ENCODE measurements at regions not wholly inside any gene's neighbourhood (a gene's known extent, or its start where the extent isn't known, plus 50 kb on each side); places are given as distances from the start of the nearest gene placed in this dataset.
"Not testable (repeated sequence)": the region's sequence is repeated elsewhere in the genome, so short reads cannot be mapped to it uniquely, and the experiment has no call there.

GRCh38 chr6:1472643-1473042 is 83.3 kb downstream of the FOXF2 start:
- Histone ChIP-seq H3K27me3 (replicated peaks; ENCODE audit: control insufficient read depth, insufficient read depth, low read length) (no peaks in the 10 kb centered on the region), H3K4me3 (replicated peaks; ENCODE audit: low read depth, low read length) (no peak overlapping the region), H3K36me3 (ENCODE audit: control insufficient read depth, insufficient read depth, low read length) (no peaks in the 10 kb centered on the region)
- no peak for DNase-seq (ENCODE audit: extremely low read depth, insufficient read length)
- TF ChIP-seq, protein P1, sequence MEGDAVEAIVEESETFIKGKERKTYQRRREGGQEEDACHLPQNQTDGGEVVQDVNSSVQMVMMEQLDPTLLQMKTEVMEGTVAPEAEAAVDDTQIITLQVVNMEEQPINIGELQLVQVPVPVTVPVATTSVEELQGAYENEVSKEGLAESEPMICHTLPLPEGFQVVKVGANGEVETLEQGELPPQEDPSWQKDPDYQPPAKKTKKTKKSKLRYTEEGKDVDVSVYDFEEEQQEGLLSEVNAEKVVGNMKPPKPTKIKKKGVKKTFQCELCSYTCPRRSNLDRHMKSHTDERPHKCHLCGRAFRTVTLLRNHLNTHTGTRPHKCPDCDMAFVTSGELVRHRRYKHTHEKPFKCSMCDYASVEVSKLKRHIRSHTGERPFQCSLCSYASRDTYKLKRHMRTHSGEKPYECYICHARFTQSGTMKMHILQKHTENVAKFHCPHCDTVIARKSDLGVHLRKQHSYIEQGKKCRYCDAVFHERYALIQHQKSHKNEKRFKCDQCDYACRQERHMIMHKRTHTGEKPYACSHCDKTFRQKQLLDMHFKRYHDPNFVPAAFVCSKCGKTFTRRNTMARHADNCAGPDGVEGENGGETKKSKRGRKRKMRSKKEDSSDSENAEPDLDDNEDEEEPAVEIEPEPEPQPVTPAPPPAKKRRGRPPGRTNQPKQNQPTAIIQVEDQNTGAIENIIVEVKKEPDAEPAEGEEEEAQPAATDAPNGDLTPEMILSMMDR (IDR thresholded peaks at IDR 0.05; ENCODE audit: insufficient read depth, low read length, poor library complexity, severe bottlenecking): no peak

DNA sequence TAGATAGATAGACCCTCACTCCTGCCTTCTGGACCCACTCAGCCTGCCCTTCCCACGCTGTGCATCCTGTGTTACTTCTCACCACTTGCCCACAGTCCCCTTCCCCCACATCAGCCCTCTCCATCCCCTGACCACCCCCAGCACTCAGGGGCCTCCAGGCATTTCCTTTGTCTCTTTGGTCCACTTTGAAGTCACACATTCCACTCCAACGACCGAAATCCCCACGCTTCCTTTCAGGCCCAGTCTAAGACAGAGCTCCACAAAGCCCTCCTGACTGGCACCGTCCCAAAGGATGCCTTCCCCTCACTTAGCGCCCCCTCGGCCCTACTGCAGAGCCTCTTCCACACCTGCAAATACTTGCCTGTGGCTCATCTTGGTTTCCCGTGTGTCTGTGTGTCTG is 83.8 kb downstream of the FOXF2 start:
- TF ChIP-seq, protein P1 (IDR thresholded peaks at IDR 0.05; ENCODE audit: insufficient read depth, low read length, poor library complexity, severe bottlenecking): no peak
- Histone ChIP-seq H3K36me3 (ENCODE audit: control insufficient read depth, insufficient read depth, low read length) (no peaks in the 10 kb centered on the region), H3K27me3 (replicated peaks; ENCODE audit: control insufficient read depth, insufficient read depth, low read length) (no peaks in the 10 kb centered on the region), H3K4me3 (replicated peaks; ENCODE audit: low read depth, low read length) (no peak overlapping the region)
- DNase-seq (ENCODE audit: extremely low read depth, insufficient read length): no peak

- Histone ChIP-seq H3K4me3 (replicated peaks; ENCODE audit: low read depth, low read length) (no peak overlapping the region), H3K27me3 (replicated peaks; ENCODE audit: control insufficient read depth, insufficient read depth, low read length) (no peaks in the 10 kb centered on the region), H3K36me3 (ENCODE audit: control insufficient read depth, insufficient read depth, low read length) (no peaks in the 10 kb centered on the region)
- TF ChIP-seq, protein P1 (IDR thresholded peaks at IDR 0.05; ENCODE audit: insufficient read depth, low read length, poor library complexity, severe bottlenecking): no peak
- no peak for DNase-seq (ENCODE audit: extremely low read depth, insufficient read length)
These were observed 84.2 kb downstream of the FOXF2 start for GRCh38 chr6:1473598-1473997.

- no peak for DNase-seq (ENCODE audit: extremely low read depth, insufficient read length)
- Histone ChIP-seq H3K36me3 (ENCODE audit: control insufficient read depth, insufficient read depth, low read length) (no peaks in the 10 kb centered on the region), H3K4me3 (replicated peaks; ENCODE audit: low read depth, low read length) (no peak overlapping the region), H3K27me3 (replicated peaks; ENCODE audit: control insufficient read depth, insufficient read depth, low read length) (no peaks in the 10 kb centered on the region)
- TF ChIP-seq, protein P1 (IDR thresholded peaks at IDR 0.05; ENCODE audit: insufficient read depth, low read length, poor library complexity, severe bottlenecking): no peak
These were observed 84.8 kb downstream of the FOXF2 start for GRCh38 chr6:1474205-1474604.

DNA sequence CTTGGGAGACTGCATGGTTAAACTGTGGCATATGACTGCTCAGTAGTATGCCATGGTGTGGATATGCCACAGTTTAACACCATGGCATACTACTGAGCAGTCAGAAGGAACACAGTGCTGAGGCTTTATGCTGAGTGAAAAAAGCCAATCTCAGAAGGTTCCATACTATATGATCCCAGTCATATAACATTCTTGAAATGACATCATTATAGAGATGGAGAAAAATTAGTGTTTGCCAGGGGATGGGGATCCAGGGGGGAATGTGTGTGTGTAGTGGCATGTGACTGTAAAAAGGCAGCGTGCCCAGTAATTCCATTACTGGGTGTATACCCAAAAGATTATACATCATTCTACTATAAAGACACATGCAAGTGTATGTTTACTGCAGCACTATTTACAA is 85.8 kb downstream of the FOXF2 start:
- H3K4me3 ChIP-seq (replicated peaks; ENCODE audit: low read depth, low read length): no peak overlapping the region
- TF ChIP-seq, protein P1 (IDR thresholded peaks at IDR 0.05; ENCODE audit: insufficient read depth, low read length, poor library complexity, severe bottlenecking): no peak

GRCh38 chr6:1477432-1478090 is 88.2 kb downstream of the FOXF2 start:
- Histone ChIP-seq H3K4me3 (replicated peaks; ENCODE audit: low read depth, low read length) (no peak overlapping the region), H3K27me3 (replicated peaks; ENCODE audit: control insufficient read depth, insufficient read depth, low read length) (no peaks in the 10 kb centered on the region), H3K36me3 (ENCODE audit: control insufficient read depth, insufficient read depth, low read length) (no peaks in the 10 kb centered on the region)
- TF ChIP-seq, protein P1 (IDR thresholded peaks at IDR 0.05; ENCODE audit: insufficient read depth, low read length, poor library complexity, severe bottlenecking): no peak
- DNase-seq (ENCODE audit: extremely low read depth, insufficient read length): no peak

More for the DNA sequence above, 85.8 kb downstream of the FOXF2 start:
- Histone ChIP-seq H3K36me3 (ENCODE audit: control insufficient read depth, insufficient read depth, low read length) (no peaks in the 10 kb centered on the region), H3K27me3 (replicated peaks; ENCODE audit: control insufficient read depth, insufficient read depth, low read length) (no peaks in the 10 kb centered on the region)
- DNase-seq (ENCODE audit: extremely low read depth, insufficient read length): no peak

DNA sequence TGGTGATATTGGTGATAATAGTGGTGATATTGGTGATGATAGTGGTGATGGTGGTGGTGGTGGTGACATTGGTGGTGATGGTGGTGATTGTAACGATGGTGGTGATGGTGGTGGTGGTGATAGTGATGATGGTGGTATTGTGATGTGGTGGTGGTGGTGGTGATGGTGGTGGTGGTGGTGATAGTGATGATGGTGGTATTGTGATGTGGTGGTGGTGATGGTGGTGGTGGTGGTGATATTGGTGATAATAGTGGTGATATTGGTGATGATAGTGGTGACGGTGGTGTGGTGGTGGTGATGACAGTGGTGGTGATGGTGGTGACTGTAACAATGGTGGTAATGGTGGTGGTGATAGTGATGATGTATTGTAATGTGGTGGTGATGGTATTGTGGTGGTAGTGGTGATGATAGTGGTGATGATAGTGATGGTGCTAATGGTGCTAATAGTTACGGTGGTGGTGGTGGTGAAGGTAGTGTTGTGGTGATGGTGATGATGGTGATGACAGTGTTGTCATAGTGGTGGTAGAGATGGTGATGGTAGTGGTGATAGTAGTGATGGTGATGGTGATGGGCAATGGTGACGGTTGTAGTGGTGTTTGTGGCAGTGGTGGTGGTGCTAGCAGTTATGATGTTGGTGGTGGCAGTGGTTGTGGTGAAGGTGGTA is 88.9 kb downstream of the FOXF2 start:
- H3K4me3 ChIP-seq (replicated peaks; ENCODE audit: low read depth, low read length); DNase-seq (ENCODE audit: extremely low read depth, insufficient read length); H3K36me3 ChIP-seq (ENCODE audit: control insufficient read depth, insufficient read depth, low read length); H3K27me3 ChIP-seq (replicated peaks; ENCODE audit: control insufficient read depth, insufficient read depth, low read length): not testable (repeated sequence)
